SU-DHL-6 (cell line): ENCODE measurements at regions not wholly inside any gene's neighbourhood (a gene's known extent, or its start where the extent isn't known, plus 50 kb on each side); places are given as distances from the start of the nearest gene placed in this dataset.
"Not testable (repeated sequence)": the region's sequence is repeated elsewhere in the genome, so short reads cannot be mapped to it uniquely, and the experiment has no call there.

ENCODE experiments used
- H2AFZ ChIP-seq: fragments of 200-600 bp; sonication (generic); 2 replicates; pipeline ENCODE4 v1.6.1; 2014; ENCODE audit warnings: low read depth, mild to moderate bottlenecking, moderate library complexity, mixed read lengths, antibody characterized with exemption, low read length; ENCODE audit not compliant: severe bottlenecking
- H3F3A ChIP-seq: fragments of 200-600 bp; shearing (Covaris generic); 2 replicates; pipeline ENCODE4 v1.6.0; 2016; ENCODE audit warnings: antibody characterized with exemption, mild to moderate bottlenecking; ENCODE audit not compliant: insufficient read depth
- H3K27ac ChIP-seq: fragments of 200-600 bp; sonication (generic); 2 replicates; pipeline ENCODE4 v1.5.1; 2016; ENCODE audit warnings: low read depth, mild to moderate bottlenecking, low read length, moderate library complexity, mixed read lengths
- H3K27me3 ChIP-seq: fragments of 200-600 bp; sonication (generic), shearing (Covaris generic); 2 replicates; pipeline ENCODE4 v1.6.0; 2014; ENCODE audit warnings: mild to moderate bottlenecking, low read length
- H3K36me3 ChIP-seq: fragments of 200-600 bp; sonication (generic); 2 replicates; pipeline ENCODE4 v1.6.1; 2014; ENCODE audit warnings: mild to moderate bottlenecking, low read length, mixed read lengths
- H3K4me2 ChIP-seq: fragments of 300-600, 200-600 bp; shearing (Covaris generic), sonication (generic); 2 replicates; pipeline ENCODE4 v1.6.0; 2014; ENCODE audit warnings: low read length, low read depth, mild to moderate bottlenecking; ENCODE audit not compliant: poor library complexity, severe bottlenecking
- H3K4me3 ChIP-seq: fragments of 200-600 bp; sonication (generic); 2 replicates; pipeline ENCODE4 v1.5.1; 2014; ENCODE audit warnings: antibody characterized with exemption, low read length, mild to moderate bottlenecking, mixed read lengths; ENCODE audit not compliant: insufficient read depth, poor library complexity, severe bottlenecking
- H3K79me2 ChIP-seq: fragments of 200-600 bp; sonication (generic); 2 replicates; pipeline ENCODE4 v1.6.1; 2014; ENCODE audit warnings: mild to moderate bottlenecking, low read length, moderate library complexity; ENCODE audit not compliant: insufficient read depth
- H3K9ac ChIP-seq: fragments of 200-600 bp; sonication (generic); 2 replicates; pipeline ENCODE4 v1.7.0; 2014; ENCODE audit warnings: mild to moderate bottlenecking, low read length
- H3K9me2 ChIP-seq: fragments of 200-600 bp; sonication (generic); replicated peaks from 2 replicates; pipeline ENCODE4 v1.6.1; 2014; ENCODE audit warnings: low read length; ENCODE audit not compliant: insufficient read depth
- H3K9me3 ChIP-seq: fragments of 200-600 bp; sonication (generic); 2 replicates; pipeline ENCODE4 v1.6.1; 2014; ENCODE audit warnings: low read length, mixed read lengths; ENCODE audit not compliant: insufficient read depth
- H4K20me1 ChIP-seq: fragments of 200-600 bp; sonication (generic); 2 replicates; pipeline ENCODE4 v1.6.1; 2014; ENCODE audit warnings: low read depth, mild to moderate bottlenecking, antibody characterized with exemption, low read length, moderate library complexity, mixed read lengths
- EZH2phosphoT487 ChIP-seq: fragments of 200-600 bp; sonication (generic), shearing (Covaris generic); conservative IDR thresholded peaks from 2 replicates; pipeline ENCODE4 v1.6.1; 2018; ENCODE audit warnings: mild to moderate bottlenecking, antibody characterized with exemption, low read length, moderate library complexity, mixed read lengths
- TF ChIP-seq, protein P1 (sequence below): fragments of 200-600 bp; sonication (generic); IDR thresholded peaks from one replicate; pipeline ENCODE4 v1.5.1; 2017; ENCODE audit warnings: antibody characterized with exemption, mild to moderate bottlenecking, low read length, moderate library complexity; ENCODE audit not compliant: insufficient read depth, poor library complexity, severe bottlenecking

- Histone ChIP-seq H3K9ac (no peak overlapping the region), H3K9me2 (no peaks in the 10 kb centered on the region), H3K36me3 (no peaks in the 10 kb centered on the region), H2AFZ (no peak overlapping the region), H3K27ac (no peak overlapping the region), H3K4me2 (no peak overlapping the region), H3K9me3 (no peaks in the 10 kb centered on the region), H3K27me3 (no peaks in the 10 kb centered on the region), H3K4me3 (no peak overlapping the region), H3K79me2 (no peaks in the 10 kb centered on the region), H3F3A (no peaks in the 10 kb centered on the region), H4K20me1 (no peaks in the 10 kb centered on the region)
- TF ChIP-seq, protein P1, sequence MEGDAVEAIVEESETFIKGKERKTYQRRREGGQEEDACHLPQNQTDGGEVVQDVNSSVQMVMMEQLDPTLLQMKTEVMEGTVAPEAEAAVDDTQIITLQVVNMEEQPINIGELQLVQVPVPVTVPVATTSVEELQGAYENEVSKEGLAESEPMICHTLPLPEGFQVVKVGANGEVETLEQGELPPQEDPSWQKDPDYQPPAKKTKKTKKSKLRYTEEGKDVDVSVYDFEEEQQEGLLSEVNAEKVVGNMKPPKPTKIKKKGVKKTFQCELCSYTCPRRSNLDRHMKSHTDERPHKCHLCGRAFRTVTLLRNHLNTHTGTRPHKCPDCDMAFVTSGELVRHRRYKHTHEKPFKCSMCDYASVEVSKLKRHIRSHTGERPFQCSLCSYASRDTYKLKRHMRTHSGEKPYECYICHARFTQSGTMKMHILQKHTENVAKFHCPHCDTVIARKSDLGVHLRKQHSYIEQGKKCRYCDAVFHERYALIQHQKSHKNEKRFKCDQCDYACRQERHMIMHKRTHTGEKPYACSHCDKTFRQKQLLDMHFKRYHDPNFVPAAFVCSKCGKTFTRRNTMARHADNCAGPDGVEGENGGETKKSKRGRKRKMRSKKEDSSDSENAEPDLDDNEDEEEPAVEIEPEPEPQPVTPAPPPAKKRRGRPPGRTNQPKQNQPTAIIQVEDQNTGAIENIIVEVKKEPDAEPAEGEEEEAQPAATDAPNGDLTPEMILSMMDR: no peak
Measured at GRCh38 chr20:48024539-48024938, 239.3 kb upstream of the SULF2 start.

DNA sequence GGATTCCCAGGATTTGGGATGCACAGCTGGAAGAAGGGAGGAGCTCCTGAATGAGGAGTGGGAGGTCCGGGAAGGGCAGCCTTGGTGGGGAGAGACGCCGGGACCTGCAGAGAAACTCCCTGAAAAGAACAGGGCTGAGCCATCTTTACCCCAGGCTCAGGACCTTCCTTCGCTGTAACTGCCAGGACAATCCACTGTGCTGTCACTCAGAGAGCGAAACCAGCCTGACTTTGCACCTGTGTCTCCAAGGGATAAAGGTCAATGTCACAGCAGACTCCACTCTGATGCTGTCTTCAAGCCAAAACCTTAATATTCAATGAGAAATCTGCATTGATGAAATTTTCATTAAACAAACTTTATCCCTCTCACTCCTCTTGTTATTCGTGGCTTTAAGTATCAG, 235.4 kb upstream of the SULF2 start:
- not testable (repeated sequence) for H3K4me3 ChIP-seq, H3K27me3 ChIP-seq, H3K79me2 ChIP-seq, H3K9me2 ChIP-seq, H3K9me3 ChIP-seq, H3K36me3 ChIP-seq, H3F3A ChIP-seq, H3K9ac ChIP-seq, H3K4me2 ChIP-seq, H3K27ac ChIP-seq, H4K20me1 ChIP-seq, H2AFZ ChIP-seq

GRCh38 chr20:48019940-48020339, 234.7 kb upstream of the SULF2 start:
- Histone ChIP-seq H3K4me3 (no peak overlapping the region), H3K79me2 (no peaks in the 10 kb centered on the region), H3F3A (no peaks in the 10 kb centered on the region), H2AFZ (no peak overlapping the region), H3K36me3 (no peaks in the 10 kb centered on the region), H3K9ac (no peak overlapping the region), H3K9me2 (no peaks in the 10 kb centered on the region), H3K27ac (no peak overlapping the region), H3K4me2 (no peak overlapping the region), H3K27me3 (no peaks in the 10 kb centered on the region), H4K20me1 (no peaks in the 10 kb centered on the region), H3K9me3 (no peaks in the 10 kb centered on the region; the same call in 1 of the 2 replicates)
- TF ChIP-seq, protein P1: no peak
- no peak for TF ChIP-seq EZH2phosphoT487

DNA sequence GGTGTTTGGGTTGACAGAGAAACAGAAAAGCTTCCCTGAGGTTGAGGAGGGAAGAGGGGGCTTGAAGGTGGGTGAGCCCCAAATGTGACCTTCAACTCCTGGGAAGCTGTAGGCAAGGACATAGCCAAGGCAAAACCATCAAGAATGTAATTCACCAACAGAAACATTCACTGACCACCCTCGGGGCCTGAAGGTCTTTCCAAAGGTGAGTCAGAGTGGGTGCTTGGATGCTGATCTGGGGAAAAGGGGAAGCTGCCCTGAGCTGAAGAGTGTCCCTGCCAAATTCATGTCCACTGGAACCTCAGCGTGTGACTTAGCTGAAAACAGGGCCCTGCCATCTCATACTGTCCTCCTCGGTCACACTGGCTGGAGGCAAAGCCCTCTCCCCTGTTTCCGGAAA, 234.2 kb upstream of the SULF2 start:
- Histone ChIP-seq H3K4me2 (no peak overlapping the region), H3K9me2 (no peaks in the 10 kb centered on the region), H2AFZ (no peak overlapping the region), H3K9me3 (no peaks in the 10 kb centered on the region; the same call in 1 of the 2 replicates), H3K79me2 (no peaks in the 10 kb centered on the region), H3K9ac (no peak overlapping the region), H3K4me3 (no peak overlapping the region), H4K20me1 (no peaks in the 10 kb centered on the region), H3K27ac (no peak overlapping the region), H3F3A (no peaks in the 10 kb centered on the region), H3K27me3 (no peaks in the 10 kb centered on the region), H3K36me3 (no peaks in the 10 kb centered on the region)
- TF ChIP-seq, protein P1: no peak
- TF ChIP-seq EZH2phosphoT487: no peak

DNA sequence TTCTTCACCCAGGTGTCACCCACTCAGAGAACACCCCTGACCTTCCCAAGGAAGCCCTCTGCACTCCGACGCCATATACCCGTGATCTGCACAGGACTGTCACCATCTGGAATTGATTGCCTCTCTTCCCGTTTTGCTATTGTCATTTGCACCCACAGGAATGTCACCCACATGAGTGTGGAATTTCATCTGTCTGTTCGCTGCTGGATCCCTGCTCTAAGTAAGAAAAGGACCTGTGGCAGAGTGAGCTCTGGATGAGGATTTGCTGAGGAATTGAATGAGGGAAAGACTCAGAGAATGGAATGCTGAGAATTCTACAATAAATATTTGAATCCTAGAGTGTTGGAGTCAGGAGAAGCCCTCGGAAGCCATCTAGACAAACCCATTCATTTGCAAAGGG, 233.6 kb upstream of the SULF2 start:
- not testable (repeated sequence) for H3K27ac ChIP-seq, H3K4me2 ChIP-seq

More for the DNA sequence above, 233.6 kb upstream of the SULF2 start:
- H3K79me2 ChIP-seq, H3K4me3 ChIP-seq, H3K27me3 ChIP-seq, H3K9me3 ChIP-seq, H2AFZ ChIP-seq, H3K9me2 ChIP-seq, H4K20me1 ChIP-seq, H3K9ac ChIP-seq, H3K36me3 ChIP-seq, H3F3A ChIP-seq: not testable (repeated sequence)
